HL-60/S4 (cell line): ENCODE measurements at regions not wholly inside any gene's neighbourhood (a gene's known extent, or its start where the extent isn't known, plus 50 kb on each side); places are given as distances from the start of the nearest gene placed in this dataset.

ENCODE experiments used
- in situ Hi-C: fragments of 300-500 bp; cut with MboI; formaldehyde crosslinking; loops from 2 replicates; pipeline ENCODE4 v1.14.3; 2022; ENCODE audit warnings: low sequenced_read_pairs

- in situ Hi-C loops = no loop called here
Observed at GRCh38 chr20:61146023-61146422, 106.0 kb upstream of the CDH4 start.

GRCh38 chr20:61149636-61150035 lies 102.4 kb upstream of the CDH4 start:
- in situ Hi-C loops = no loop called here

GRCh38 chr20:61157301-61157700 lies 94.8 kb upstream of the CDH4 start:
- in situ Hi-C loops = no loop called here

- in situ Hi-C loops = no loop called here
Observed at GRCh38 chr20:61159957-61160686, 91.9 kb upstream of the CDH4 start.

- in situ Hi-C loops = no loop called here
Observed at GRCh38 chr20:61161726-61162390, 90.2 kb upstream of the CDH4 start.

- in situ Hi-C loops = no loop called here
Observed at GRCh38 chr20:61162451-61162850, 89.6 kb upstream of the CDH4 start.

- in situ Hi-C loops = no loop called here
Observed at GRCh38 chr20:61163031-61163430, 89.0 kb upstream of the CDH4 start.

GRCh38 chr20:61166324-61166723 lies 85.7 kb upstream of the CDH4 start:
- in situ Hi-C loops = no loop called here

GRCh38 chr20:61168605-61169004 lies 83.5 kb upstream of the CDH4 start:
- in situ Hi-C loops = no loop called here

GRCh38 chr20:61169874-61170273 lies 82.2 kb upstream of the CDH4 start:
- in situ Hi-C loops = no loop called here

GRCh38 chr20:61170496-61171320 lies 81.4 kb upstream of the CDH4 start:
- in situ Hi-C loops = no loop called here

- in situ Hi-C loops = no loop called here
Observed at GRCh38 chr20:61173267-61173666, 78.8 kb upstream of the CDH4 start.

GRCh38 chr20:61173961-61174725 lies 77.9 kb upstream of the CDH4 start:
- in situ Hi-C loops = no loop called here

GRCh38 chr20:61176874-61177273 lies 75.2 kb upstream of the CDH4 start:
- in situ Hi-C loops = no loop called here

- in situ Hi-C loops = no loop called here
Observed at GRCh38 chr20:61178551-61179071, 73.5 kb upstream of the CDH4 start.

- in situ Hi-C loops = no loop called here
Observed at GRCh38 chr20:61184194-61184593, 67.9 kb upstream of the CDH4 start.

- in situ Hi-C loops = no loop called here
Observed at GRCh38 chr20:61185181-61185580, 66.9 kb upstream of the CDH4 start.

GRCh38 chr20:61185841-61186601 lies 66.0 kb upstream of the CDH4 start:
- in situ Hi-C loops = no loop called here

GRCh38 chr20:61186771-61187472 lies 65.1 kb upstream of the CDH4 start:
- in situ Hi-C loops = no loop called here
